ENCODE measurements at regions not wholly inside any gene's neighbourhood (a gene's known extent, or its start where the extent isn't known, plus 50 kb on each side); places are given as distances from the start of the nearest gene placed in this dataset.

DNA sequence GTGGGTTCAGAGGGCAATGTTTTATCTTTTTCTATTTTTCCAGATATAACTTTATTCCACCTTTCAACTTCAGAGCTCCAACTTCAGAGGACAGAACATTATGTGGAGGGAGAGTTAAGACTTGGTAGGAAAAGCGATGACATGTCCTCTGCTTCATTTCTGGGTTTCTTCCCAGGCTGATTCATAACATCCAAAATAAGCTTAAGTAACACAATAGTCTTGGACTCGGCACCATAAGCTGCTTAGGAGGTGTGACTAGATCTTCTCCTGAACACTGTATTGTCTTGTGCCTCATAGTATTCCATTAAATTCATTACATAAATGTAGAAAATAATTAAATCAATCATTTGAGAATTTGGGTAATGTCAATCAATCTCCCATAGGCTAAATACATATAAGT lies 95.5 kb upstream of the PDE3A start:
- no peaks in the 10 kb centered on the region for H3K4me1 Mint-ChIP-seq
- H3K4me3 Mint-ChIP-seq = no peak overlapping the region
- no peaks in the 10 kb centered on the region for H3K9me3 Mint-ChIP-seq
- no peak for ATAC-seq
- H3K27ac Mint-ChIP-seq = no peak overlapping the region
- no peaks in the 10 kb centered on the region for H3K27me3 Mint-ChIP-seq
- H3K36me3 Mint-ChIP-seq (ENCODE audit: low read depth) = no peaks in the 10 kb centered on the region
- no peak for DNase-seq

- no peak for DNase-seq
- H3K4me3 Mint-ChIP-seq = no peak overlapping the region
- no peak overlapping the region for H3K27ac Mint-ChIP-seq
- H3K27me3 Mint-ChIP-seq = no peaks in the 10 kb centered on the region
- no peaks in the 10 kb centered on the region for H3K9me3 Mint-ChIP-seq
- H3K36me3 Mint-ChIP-seq (ENCODE audit: low read depth) = no peaks in the 10 kb centered on the region
- ATAC-seq = no peak
- no peaks in the 10 kb centered on the region for H3K4me1 Mint-ChIP-seq
Measured at GRCh38 chr12:20274008-20274407, 94.3 kb upstream of the PDE3A start.

DNA sequence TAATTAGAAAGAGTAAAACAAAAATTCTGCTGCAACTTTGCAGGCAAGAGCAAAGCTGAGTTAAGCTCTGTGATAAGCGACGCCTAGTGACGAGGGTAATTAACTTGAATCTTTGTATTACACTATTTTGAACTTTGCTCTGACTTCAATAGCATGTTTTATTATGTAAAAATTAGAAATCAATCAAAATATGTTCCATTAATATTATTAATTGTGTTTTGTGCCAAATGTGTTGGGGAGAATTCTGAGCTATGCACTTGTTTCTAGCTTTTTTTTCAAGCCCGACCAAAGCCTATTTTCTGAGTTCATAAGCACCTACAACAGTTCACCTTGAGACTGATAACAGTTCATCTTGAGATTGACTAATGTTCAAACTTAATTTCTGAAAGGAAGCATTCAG lies 90.1 kb upstream of the PDE3A start:
- Mint-ChIP-seq H3K4me3 (no peak overlapping the region), H3K4me1 (no peaks in the 10 kb centered on the region), H3K27me3 (no peaks in the 10 kb centered on the region), H3K36me3 (ENCODE audit: low read depth) (no peaks in the 10 kb centered on the region), H3K27ac (no peak overlapping the region), H3K9me3 (no peaks in the 10 kb centered on the region)
- no peak for DNase-seq
- no peak for ATAC-seq

GRCh38 chr12:20280515-20280914 lies 87.8 kb upstream of the PDE3A start:
- ATAC-seq (no peak), DNase-seq (no peak)
- Mint-ChIP-seq H3K4me3 (no peak overlapping the region), H3K27ac (no peak overlapping the region), H3K36me3 (ENCODE audit: low read depth) (no peaks in the 10 kb centered on the region), H3K4me1 (no peaks in the 10 kb centered on the region), H3K27me3 (no peaks in the 10 kb centered on the region), H3K9me3 (no peaks in the 10 kb centered on the region)

DNA sequence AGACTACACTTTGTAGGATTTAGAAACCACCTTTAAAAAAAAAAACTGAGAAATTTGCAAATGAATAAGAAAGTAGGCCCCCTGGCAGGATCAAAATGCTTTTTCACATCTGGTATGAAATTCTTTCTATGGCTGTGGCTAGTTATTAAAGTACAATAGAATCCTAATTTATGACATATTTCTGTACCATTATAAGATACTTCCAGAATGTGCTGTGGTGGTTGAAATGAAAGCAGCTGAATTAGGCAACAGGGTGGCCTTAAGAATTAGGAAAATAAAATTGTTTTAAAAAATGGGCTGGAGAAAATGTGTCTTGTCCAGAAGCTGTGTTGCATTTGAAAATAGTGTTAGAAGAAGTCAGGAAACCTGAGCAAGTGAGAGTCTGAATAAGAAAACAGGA lies 85.9 kb upstream of the PDE3A start:
- H3K4me3 Mint-ChIP-seq = no peak overlapping the region
- H3K9me3 Mint-ChIP-seq = no peaks in the 10 kb centered on the region
- H3K4me1 Mint-ChIP-seq = no peaks in the 10 kb centered on the region
- no peak for ATAC-seq
- DNase-seq = no peak
- no peaks in the 10 kb centered on the region for H3K36me3 Mint-ChIP-seq (ENCODE audit: low read depth)
- no peaks in the 10 kb centered on the region for H3K27me3 Mint-ChIP-seq
- H3K27ac Mint-ChIP-seq = no peak overlapping the region

- Mint-ChIP-seq H3K4me3 (no peak overlapping the region), H3K27me3 (no peaks in the 10 kb centered on the region), H3K9me3 (no peaks in the 10 kb centered on the region), H3K36me3 (ENCODE audit: low read depth) (no peaks in the 10 kb centered on the region), H3K27ac (no peak overlapping the region), H3K4me1 (no peaks in the 10 kb centered on the region)
- DNase-seq = no peak
- no peak for ATAC-seq
Measured at GRCh38 chr12:20283482-20283881, 84.9 kb upstream of the PDE3A start.

DNA sequence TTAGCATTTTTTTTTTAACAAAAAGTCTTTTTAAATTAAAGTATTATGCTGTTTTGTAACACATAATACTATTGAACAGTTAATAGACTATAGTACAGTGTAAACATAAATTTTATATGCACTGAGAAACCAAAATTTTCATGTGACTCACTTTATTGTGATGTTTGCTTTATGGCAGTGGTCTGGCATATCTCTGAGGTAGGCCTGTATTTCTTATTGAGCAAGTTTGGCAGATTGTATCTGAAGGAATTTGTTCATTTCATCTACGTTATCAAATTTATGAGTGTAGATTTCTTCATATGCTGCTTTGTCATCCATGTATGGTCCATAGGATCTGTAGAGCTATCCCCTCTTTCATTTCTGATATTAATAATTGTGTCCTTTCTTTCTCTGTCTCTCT lies 78.8 kb upstream of the PDE3A start:
- Mint-ChIP-seq H3K27me3 (no peaks in the 10 kb centered on the region), H3K4me3 (no peak overlapping the region), H3K36me3 (ENCODE audit: low read depth) (no peaks in the 10 kb centered on the region), H3K4me1 (no peaks in the 10 kb centered on the region), H3K9me3 (peaks cover 17% of the 10 kb centered on the region), H3K27ac (no peak overlapping the region)
- no peak for DNase-seq
- ATAC-seq = no peak

DNA sequence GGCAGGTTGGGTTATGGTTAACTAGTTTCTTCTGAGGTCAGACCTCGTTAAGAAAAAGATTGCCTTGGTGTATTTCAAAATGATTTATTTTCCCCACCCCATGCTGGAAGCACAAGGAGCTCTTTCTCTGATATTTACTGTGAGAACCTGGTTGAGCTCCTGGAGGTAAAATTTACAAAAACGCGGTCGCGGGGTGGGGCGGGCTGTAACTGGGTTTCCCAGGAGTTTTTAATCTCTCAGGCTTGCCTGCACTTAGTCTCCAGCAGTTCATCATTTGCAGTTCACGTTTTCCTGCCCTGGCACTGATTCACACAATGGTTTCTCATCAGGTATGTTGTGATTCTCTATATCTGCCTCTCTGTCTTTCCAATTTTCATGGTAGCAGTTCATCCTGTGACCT lies 67.9 kb upstream of the PDE3A start:
- no peak overlapping the region for H3K27ac Mint-ChIP-seq

DNA sequence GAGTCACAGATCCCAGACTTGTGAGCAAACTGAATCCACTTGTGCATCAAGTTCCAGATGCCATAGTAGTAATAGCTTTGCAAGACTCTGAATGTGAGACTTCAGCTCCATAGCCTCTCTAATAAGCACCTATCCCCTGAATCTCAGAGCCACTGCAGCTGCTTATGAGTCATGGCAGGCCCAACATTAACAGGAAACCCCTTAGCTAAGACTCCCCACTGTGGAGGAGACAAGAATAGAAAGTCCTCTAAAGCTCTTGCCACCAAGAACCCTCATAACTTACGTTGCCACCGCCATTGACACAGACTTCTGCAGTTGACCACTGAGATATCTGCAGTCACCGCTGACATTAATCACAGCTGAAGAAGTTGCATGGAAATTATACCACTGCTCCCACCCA lies 62.9 kb upstream of the PDE3A start:
- H3K9me3 Mint-ChIP-seq = peaks cover 19% of the 10 kb centered on the region
- no peak for DNase-seq
- no peak overlapping the region for H3K27ac Mint-ChIP-seq
- H3K36me3 Mint-ChIP-seq (ENCODE audit: low read depth) = no peaks in the 10 kb centered on the region
- peaks cover 2% of the 10 kb centered on the region for H3K27me3 Mint-ChIP-seq
- no peak for ATAC-seq
- no peaks in the 10 kb centered on the region for H3K4me1 Mint-ChIP-seq
- H3K4me3 Mint-ChIP-seq = no peak overlapping the region

More for the DNA sequence above, 67.9 kb upstream of the PDE3A start:
- no peak for ATAC-seq
- Mint-ChIP-seq H3K4me3 (no peak overlapping the region), H3K36me3 (ENCODE audit: low read depth) (no peaks in the 10 kb centered on the region), H3K27me3 (peaks cover 2% of the 10 kb centered on the region), H3K9me3 (peaks cover 22% of the 10 kb centered on the region), H3K4me1 (no peaks in the 10 kb centered on the region)
- DNase-seq = no peak

GRCh38 chr12:20309504-20310148 lies 58.7 kb upstream of the PDE3A start:
- DNase-seq (no peak), ATAC-seq (no peak)
- Mint-ChIP-seq H3K4me1 (no peaks in the 10 kb centered on the region), H3K27ac (no peak overlapping the region), H3K36me3 (ENCODE audit: low read depth) (no peaks in the 10 kb centered on the region), H3K27me3 (no peaks in the 10 kb centered on the region), H3K9me3 (peaks cover 11% of the 10 kb centered on the region), H3K4me3 (no peak overlapping the region)

DNA sequence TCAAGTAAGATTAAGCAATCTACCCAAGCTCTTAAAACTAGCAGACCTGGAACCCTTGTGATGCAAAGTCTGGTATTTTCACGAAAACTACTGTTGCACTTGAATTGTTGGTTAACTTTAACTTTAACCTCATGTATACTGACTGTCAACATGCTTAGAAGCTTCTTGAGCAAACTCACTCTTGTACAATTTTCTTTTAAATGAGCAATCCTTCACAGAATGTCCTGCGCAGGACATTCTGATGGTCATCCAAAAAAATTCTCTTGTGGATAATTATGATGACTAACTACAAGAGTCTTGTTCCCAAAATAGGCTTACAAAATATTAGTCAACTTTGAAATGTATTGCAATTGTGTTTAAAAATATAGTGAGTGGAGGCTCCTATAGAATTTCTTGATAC lies 54.0 kb upstream of the PDE3A start:
- Mint-ChIP-seq H3K27me3 (no peaks in the 10 kb centered on the region), H3K4me1 (no peaks in the 10 kb centered on the region), H3K27ac (no peak overlapping the region), H3K4me3 (no peak overlapping the region), H3K36me3 (ENCODE audit: low read depth) (no peaks in the 10 kb centered on the region), H3K9me3 (no peaks in the 10 kb centered on the region)
- no peak for DNase-seq
- ATAC-seq = no peak

DNA sequence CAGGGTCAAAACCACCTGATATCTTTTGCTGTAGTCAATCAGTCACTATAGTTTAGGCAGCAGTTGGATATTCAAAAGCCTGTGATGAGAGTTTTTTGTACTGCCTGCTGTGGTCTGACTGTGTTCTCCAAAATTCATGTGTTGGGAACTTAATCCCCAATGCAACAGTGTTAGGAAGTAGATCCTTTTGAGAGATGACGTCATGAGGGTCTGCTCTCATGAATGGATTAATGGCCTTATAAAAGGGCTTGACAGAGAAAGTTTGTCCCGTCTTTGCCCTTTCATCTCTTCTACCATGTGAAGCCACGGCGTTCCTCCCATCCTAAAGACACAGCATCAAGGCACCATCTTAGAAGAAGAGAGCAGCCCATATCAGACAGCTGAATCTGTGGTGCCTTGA lies 50.8 kb upstream of the PDE3A start:
- Mint-ChIP-seq H3K36me3 (ENCODE audit: low read depth) (no peaks in the 10 kb centered on the region), H3K27ac (no peak overlapping the region), H3K4me1 (no peaks in the 10 kb centered on the region), H3K9me3 (no peaks in the 10 kb centered on the region), H3K27me3 (no peaks in the 10 kb centered on the region), H3K4me3 (no peak overlapping the region)
- ATAC-seq (no peak), DNase-seq (no peak)
